GM12878 (cell line): ENCODE measurements at regions not wholly inside any gene's neighbourhood (a gene's known extent, or its start where the extent isn't known, plus 50 kb on each side); places are given as distances from the start of the nearest gene placed in this dataset.

Experiments
- ATF7 ChIP-seq: fragments of 450-650 bp; IDR thresholded peaks from 2 replicates; pipeline ENCODE4 v1.6.1; 2016; ENCODE audit warnings: low read depth, mild to moderate bottlenecking
- BACH1 ChIP-seq: fragments of 450-650 bp; IDR thresholded peaks from 2 replicates; pipeline ENCODE4 v1.6.1; 2017; ENCODE audit warnings: mild to moderate bottlenecking, borderline replicate concordance
- CREB1 ChIP-seq: IDR thresholded peaks from 2 replicates; pipeline ENCODE4 v1.6.1; 2012; ENCODE audit warnings: low read depth, mild to moderate bottlenecking, inconsistent platforms
- CREM ChIP-seq: IDR thresholded peaks from 2 replicates; pipeline ENCODE4 v1.6.1; 2014; ENCODE audit warnings: antibody characterized with exemption, low read depth
- EP300 ChIP-seq, 2 experiments: fragments of 150-350 bp in 1 of 2; IDR thresholded peaks; 2 replicates each; pipeline ENCODE4 v1.6.1; 2011 to 2012; ENCODE audit warnings: low read depth in 2 of 2, low read length in 2 of 2, borderline replicate concordance in 1 of 2, improper control_type of control experiment in 1 of 2, inconsistent platforms in 1 of 2; ENCODE audit not compliant: control insufficient read depth in 1 of 2
- HDAC2 ChIP-seq: fragments of 200-600 bp; sonication (generic); IDR thresholded peaks from 2 replicates; pipeline ENCODE4 v1.6.1; 2017
- HDAC6 ChIP-seq: fragments of 200-600 bp; sonication (generic); IDR thresholded peaks from one replicate; pipeline ENCODE4 v1.8.0; 2017; ENCODE audit warnings: antibody characterized with exemption; ENCODE audit not compliant: unreplicated experiment
- NR2C1 ChIP-seq: fragments of 450-650 bp; IDR thresholded peaks from 2 replicates; pipeline ENCODE4 v1.6.1; 2017; ENCODE audit warnings: antibody characterized with exemption, mild to moderate bottlenecking, moderate library complexity
- PML ChIP-seq: IDR thresholded peaks from 2 replicates; pipeline ENCODE4 v1.6.1; 2012; ENCODE audit warnings: low read length, inconsistent platforms
- POLR2AphosphoS2 ChIP-seq: IDR thresholded peaks from 2 replicates; pipeline ENCODE4 v1.6.1; 2011; ENCODE audit warnings: low read depth, mild to moderate bottlenecking, low read length, improper control_type of control experiment, moderate library complexity
- RAD51 ChIP-seq: fragments of 450-650 bp; IDR thresholded peaks from 2 replicates; pipeline ENCODE4 v1.6.1; 2016; ENCODE audit warnings: moderate library complexity, mild to moderate bottlenecking, inconsistent platforms
- RUNX3 ChIP-seq: IDR thresholded peaks from 2 replicates; pipeline ENCODE4 v1.6.1; 2012; ENCODE audit warnings: low read length, inconsistent platforms
- SMAD5 ChIP-seq: IDR thresholded peaks from 2 replicates; pipeline ENCODE4 v1.6.1; 2016; ENCODE audit warnings: antibody characterized with exemption, low read depth
- SP1 ChIP-seq: IDR thresholded peaks from one replicate; pipeline ENCODE4 v1.6.1; 2011; ENCODE audit warnings: low read depth, low read length
- SREBF2 ChIP-seq: IDR thresholded peaks from 2 replicates; pipeline ENCODE4 v1.6.1; 2012; ENCODE audit warnings: mild to moderate bottlenecking, low read length
- ZNF207 ChIP-seq: fragments of 450-650 bp; IDR thresholded peaks from 2 replicates; pipeline ENCODE4 v1.6.1; 2014; ENCODE audit warnings: antibody characterized with exemption, mild to moderate bottlenecking, borderline replicate concordance
- TF ChIP-seq, protein P1 (sequence below): fragments of 150-350 bp; IDR thresholded peaks from 2 replicates; pipeline ENCODE4 v1.6.1; 2016; ENCODE audit warnings: low read depth, low read length
- TF ChIP-seq, protein P2 (sequence below): IDR thresholded peaks from 2 replicates; pipeline ENCODE4 v1.6.1; 2012; ENCODE audit warnings: low read length, inconsistent platforms
- TF ChIP-seq, protein P3 (sequence below): IDR thresholded peaks from 2 replicates; pipeline ENCODE4 v1.6.1; 2011; ENCODE audit warnings: low read depth, low read length, improper control_type of control experiment, borderline replicate concordance
- TF ChIP-seq, protein P4 (sequence below): fragments of 450-650 bp; IDR thresholded peaks from 2 replicates; pipeline ENCODE4 v1.6.1; 2016; ENCODE audit warnings: mild to moderate bottlenecking, moderate library complexity, borderline replicate concordance

DNA sequence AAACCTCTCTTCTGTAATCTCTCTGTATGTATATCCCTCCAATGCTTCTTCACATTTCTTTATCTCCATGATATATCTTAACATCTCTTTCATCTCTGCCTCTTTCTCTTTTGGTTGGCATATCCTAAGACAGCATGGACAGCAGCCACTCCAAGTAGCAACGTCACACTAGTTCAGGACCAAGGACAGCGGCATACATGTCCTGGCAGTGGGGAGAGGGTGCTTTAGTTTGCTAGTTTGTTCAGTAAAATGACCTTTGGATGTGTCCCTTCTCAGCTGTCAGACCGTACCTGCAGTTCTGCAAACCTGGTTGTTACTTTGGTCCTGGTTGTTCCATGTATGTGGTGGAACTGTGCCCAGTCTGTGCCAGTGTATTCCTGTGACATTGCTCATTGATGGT, 225.6 kb upstream of the ROPN1 start (continued):
- TF ChIP-seq, protein P1, sequence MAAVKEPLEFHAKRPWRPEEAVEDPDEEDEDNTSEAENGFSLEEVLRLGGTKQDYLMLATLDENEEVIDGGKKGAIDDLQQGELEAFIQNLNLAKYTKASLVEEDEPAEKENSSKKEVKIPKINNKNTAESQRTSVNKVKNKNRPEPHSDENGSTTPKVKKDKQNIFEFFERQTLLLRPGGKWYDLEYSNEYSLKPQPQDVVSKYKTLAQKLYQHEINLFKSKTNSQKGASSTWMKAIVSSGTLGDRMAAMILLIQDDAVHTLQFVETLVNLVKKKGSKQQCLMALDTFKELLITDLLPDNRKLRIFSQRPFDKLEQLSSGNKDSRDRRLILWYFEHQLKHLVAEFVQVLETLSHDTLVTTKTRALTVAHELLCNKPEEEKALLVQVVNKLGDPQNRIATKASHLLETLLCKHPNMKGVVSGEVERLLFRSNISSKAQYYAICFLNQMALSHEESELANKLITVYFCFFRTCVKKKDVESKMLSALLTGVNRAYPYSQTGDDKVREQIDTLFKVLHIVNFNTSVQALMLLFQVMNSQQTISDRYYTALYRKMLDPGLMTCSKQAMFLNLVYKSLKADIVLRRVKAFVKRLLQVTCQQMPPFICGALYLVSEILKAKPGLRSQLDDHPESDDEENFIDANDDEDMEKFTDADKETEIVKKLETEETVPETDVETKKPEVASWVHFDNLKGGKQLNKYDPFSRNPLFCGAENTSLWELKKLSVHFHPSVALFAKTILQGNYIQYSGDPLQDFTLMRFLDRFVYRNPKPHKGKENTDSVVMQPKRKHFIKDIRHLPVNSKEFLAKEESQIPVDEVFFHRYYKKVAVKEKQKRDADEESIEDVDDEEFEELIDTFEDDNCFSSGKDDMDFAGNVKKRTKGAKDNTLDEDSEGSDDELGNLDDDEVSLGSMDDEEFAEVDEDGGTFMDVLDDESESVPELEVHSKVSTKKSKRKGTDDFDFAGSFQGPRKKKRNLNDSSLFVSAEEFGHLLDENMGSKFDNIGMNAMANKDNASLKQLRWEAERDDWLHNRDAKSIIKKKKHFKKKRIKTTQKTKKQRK = no peak
- no peak for TF ChIP-seq EP300 (IDR thresholded peaks at IDR 0.05; ENCODE audit: borderline replicate concordance in 1 of 2, control insufficient read depth in 1 of 2, low read depth in 2 of 2, low read length in 2 of 2)
- TF ChIP-seq, protein P2, sequence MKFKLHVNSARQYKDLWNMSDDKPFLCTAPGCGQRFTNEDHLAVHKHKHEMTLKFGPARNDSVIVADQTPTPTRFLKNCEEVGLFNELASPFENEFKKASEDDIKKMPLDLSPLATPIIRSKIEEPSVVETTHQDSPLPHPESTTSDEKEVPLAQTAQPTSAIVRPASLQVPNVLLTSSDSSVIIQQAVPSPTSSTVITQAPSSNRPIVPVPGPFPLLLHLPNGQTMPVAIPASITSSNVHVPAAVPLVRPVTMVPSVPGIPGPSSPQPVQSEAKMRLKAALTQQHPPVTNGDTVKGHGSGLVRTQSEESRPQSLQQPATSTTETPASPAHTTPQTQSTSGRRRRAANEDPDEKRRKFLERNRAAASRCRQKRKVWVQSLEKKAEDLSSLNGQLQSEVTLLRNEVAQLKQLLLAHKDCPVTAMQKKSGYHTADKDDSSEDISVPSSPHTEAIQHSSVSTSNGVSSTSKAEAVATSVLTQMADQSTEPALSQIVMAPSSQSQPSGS = no peak
- TF ChIP-seq BACH1 = no peak
- no peak for TF ChIP-seq HDAC6
- TF ChIP-seq NR2C1 = no peak
- TF ChIP-seq, protein P3, sequence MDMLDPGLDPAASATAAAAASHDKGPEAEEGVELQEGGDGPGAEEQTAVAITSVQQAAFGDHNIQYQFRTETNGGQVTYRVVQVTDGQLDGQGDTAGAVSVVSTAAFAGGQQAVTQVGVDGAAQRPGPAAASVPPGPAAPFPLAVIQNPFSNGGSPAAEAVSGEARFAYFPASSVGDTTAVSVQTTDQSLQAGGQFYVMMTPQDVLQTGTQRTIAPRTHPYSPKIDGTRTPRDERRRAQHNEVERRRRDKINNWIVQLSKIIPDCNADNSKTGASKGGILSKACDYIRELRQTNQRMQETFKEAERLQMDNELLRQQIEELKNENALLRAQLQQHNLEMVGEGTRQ = no peak
- TF ChIP-seq SP1 = no peak
- TF ChIP-seq PML = no peak
- TF ChIP-seq SMAD5 = no peak
- no peak for TF ChIP-seq RAD51
- 0 out of 2 replicates have a peak, but pooled peaks have one; percentile 28 for TF ChIP-seq ATF7
- TF ChIP-seq HDAC2 = no peak
- TF ChIP-seq CREB1 = peak; percentile 39; the same call in 1 of the 2 replicates
- TF ChIP-seq, protein P4, sequence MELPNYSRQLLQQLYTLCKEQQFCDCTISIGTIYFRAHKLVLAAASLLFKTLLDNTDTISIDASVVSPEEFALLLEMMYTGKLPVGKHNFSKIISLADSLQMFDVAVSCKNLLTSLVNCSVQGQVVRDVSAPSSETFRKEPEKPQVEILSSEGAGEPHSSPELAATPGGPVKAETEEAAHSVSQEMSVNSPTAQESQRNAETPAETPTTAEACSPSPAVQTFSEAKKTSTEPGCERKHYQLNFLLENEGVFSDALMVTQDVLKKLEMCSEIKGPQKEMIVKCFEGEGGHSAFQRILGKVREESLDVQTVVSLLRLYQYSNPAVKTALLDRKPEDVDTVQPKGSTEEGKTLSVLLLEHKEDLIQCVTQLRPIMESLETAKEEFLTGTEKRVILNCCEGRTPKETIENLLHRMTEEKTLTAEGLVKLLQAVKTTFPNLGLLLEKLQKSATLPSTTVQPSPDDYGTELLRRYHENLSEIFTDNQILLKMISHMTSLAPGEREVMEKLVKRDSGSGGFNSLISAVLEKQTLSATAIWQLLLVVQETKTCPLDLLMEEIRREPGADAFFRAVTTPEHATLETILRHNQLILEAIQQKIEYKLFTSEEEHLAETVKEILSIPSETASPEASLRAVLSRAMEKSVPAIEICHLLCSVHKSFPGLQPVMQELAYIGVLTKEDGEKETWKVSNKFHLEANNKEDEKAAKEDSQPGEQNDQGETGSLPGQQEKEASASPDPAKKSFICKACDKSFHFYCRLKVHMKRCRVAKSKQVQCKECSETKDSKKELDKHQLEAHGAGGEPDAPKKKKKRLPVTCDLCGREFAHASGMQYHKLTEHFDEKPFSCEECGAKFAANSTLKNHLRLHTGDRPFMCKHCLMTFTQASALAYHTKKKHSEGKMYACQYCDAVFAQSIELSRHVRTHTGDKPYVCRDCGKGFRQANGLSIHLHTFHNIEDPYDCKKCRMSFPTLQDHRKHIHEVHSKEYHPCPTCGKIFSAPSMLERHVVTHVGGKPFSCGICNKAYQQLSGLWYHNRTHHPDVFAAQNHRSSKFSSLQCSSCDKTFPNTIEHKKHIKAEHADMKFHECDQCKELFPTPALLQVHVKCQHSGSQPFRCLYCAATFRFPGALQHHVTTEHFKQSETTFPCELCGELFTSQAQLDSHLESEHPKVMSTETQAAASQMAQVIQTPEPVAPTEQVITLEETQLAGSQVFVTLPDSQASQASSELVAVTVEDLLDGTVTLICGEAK = peak; percentile 71
- no peak for TF ChIP-seq SREBF2
- no peak for TF ChIP-seq RUNX3
- no peak for TF ChIP-seq ZNF207
- TF ChIP-seq CREM = peak; percentile 79
- no peak for TF ChIP-seq POLR2AphosphoS2
